GM18868 (cell line): ENCODE measurements at regions not wholly inside any gene's neighbourhood (a gene's known extent, or its start where the extent isn't known, plus 50 kb on each side); places are given as distances from the start of the nearest gene placed in this dataset.

Source experiments
- ATAC-seq: cut with Tn5 transposase; IDR thresholded peaks from one replicate; pipeline ENCODE4 v1.9.1; 2021; ENCODE audit warnings: mild to moderate bottlenecking, moderate library complexity; ENCODE audit not compliant: unreplicated experiment

GRCh38 chr5:44868541-44868940 is 59.8 kb downstream of the MRPS30 start:
- no peak for ATAC-seq

GRCh38 chr5:44869928-44870327 is 61.2 kb downstream of the MRPS30 start:
- ATAC-seq, result no peak

- ATAC-seq, result no peak
These were observed 61.7 kb downstream of the MRPS30 start for GRCh38 chr5:44870430-44870829.

- ATAC-seq, result no peak
These were observed 62.7 kb downstream of the MRPS30 start for GRCh38 chr5:44871401-44871800.

GRCh38 chr5:44875661-44876605 is 67.2 kb downstream of the MRPS30 start:
- peak; percentile 99 for ATAC-seq

- ATAC-seq, result no peak
These were observed 72.5 kb downstream of the MRPS30 start for GRCh38 chr5:44881266-44881665.

GRCh38 chr5:44884036-44884435 is 75.3 kb downstream of the MRPS30 start:
- ATAC-seq, result no peak

- peak; percentile 92 for ATAC-seq
These were observed 77.2 kb downstream of the MRPS30 start for GRCh38 chr5:44885903-44886302.

- peak; percentile 65 for ATAC-seq
These were observed 79.0 kb downstream of the MRPS30 start for GRCh38 chr5:44887722-44888121.

- no peak for ATAC-seq
These were observed 79.7 kb downstream of the MRPS30 start for GRCh38 chr5:44888435-44888834.

- ATAC-seq, result no peak
These were observed 82.4 kb downstream of the MRPS30 start for GRCh38 chr5:44891116-44891515.

GRCh38 chr5:44900273-44900954 is 91.7 kb downstream of the MRPS30 start:
- peak; percentile 50 for ATAC-seq

- no peak for ATAC-seq
These were observed 98.6 kb downstream of the MRPS30 start for GRCh38 chr5:44907396-44907795.

GRCh38 chr5:44909004-44909403 is 100.3 kb downstream of the MRPS30 start:
- ATAC-seq, result no peak

GRCh38 chr5:44911501-44911900 is 102.8 kb downstream of the MRPS30 start:
- ATAC-seq, result no peak

- no peak for ATAC-seq
These were observed 105.5 kb downstream of the MRPS30 start for GRCh38 chr5:44914221-44914620.

- ATAC-seq, result no peak
These were observed 110.8 kb downstream of the MRPS30 start for GRCh38 chr5:44919560-44919959.

GRCh38 chr5:44927115-44927733 is 118.5 kb downstream of the MRPS30 start:
- ATAC-seq, result no peak

- peak; percentile 97 for ATAC-seq
These were observed 124.3 kb downstream of the MRPS30 start for GRCh38 chr5:44932922-44933585.

GRCh38 chr5:44933686-44934085 is 124.9 kb downstream of the MRPS30 start:
- ATAC-seq, result peak; percentile 24

GRCh38 chr5:44935262-44935661 is 126.5 kb downstream of the MRPS30 start:
- no peak for ATAC-seq
